ENCODE measurements at regions not wholly inside any gene's neighbourhood (a gene's known extent, or its start where the extent isn't known, plus 50 kb on each side); places are given as distances from the start of the nearest gene placed in this dataset.

DNA sequence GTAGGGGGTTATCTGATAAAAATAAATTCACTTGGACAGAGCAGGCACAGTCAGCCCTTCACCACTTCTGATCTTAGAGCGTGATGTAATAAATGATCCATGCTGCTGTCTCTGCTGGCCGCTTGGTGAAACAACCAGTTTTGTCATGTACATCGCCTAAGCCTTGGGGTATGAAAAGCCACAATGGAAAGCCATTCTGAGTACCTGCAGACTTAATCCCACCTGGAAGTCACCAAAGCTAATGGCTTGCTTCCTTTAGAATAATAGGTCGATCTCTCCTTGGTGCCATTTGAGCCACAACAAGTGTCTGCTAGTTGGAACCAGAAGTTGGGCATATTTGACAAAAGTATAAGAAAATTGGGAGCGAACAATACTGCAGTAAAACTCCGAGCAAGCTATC lies 1649.7 kb upstream of the SPRY2 start:
- TF ChIP-seq, protein P1, sequence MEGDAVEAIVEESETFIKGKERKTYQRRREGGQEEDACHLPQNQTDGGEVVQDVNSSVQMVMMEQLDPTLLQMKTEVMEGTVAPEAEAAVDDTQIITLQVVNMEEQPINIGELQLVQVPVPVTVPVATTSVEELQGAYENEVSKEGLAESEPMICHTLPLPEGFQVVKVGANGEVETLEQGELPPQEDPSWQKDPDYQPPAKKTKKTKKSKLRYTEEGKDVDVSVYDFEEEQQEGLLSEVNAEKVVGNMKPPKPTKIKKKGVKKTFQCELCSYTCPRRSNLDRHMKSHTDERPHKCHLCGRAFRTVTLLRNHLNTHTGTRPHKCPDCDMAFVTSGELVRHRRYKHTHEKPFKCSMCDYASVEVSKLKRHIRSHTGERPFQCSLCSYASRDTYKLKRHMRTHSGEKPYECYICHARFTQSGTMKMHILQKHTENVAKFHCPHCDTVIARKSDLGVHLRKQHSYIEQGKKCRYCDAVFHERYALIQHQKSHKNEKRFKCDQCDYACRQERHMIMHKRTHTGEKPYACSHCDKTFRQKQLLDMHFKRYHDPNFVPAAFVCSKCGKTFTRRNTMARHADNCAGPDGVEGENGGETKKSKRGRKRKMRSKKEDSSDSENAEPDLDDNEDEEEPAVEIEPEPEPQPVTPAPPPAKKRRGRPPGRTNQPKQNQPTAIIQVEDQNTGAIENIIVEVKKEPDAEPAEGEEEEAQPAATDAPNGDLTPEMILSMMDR (IDR thresholded peaks at IDR 0.05; ENCODE audit: low read depth, low read length): no peak
- TF ChIP-seq POLR2A (IDR thresholded peaks at IDR 0.05; ENCODE audit: extremely low read depth, insufficient read length): no peak
